Parathyroid adenoma (tissue), 2 donors: ENCODE measurements at regions not wholly inside any gene's neighbourhood (a gene's known extent, or its start where the extent isn't known, plus 50 kb on each side); places are given as distances from the start of the nearest gene placed in this dataset.

ENCODE experiments used
- H2AFZ ChIP-seq: fragments of 300-600 bp; sonication (generic); one replicate; pipeline ENCODE4 v1.7.0; 2017; ENCODE audit warnings: antibody characterized with exemption, mild to moderate bottlenecking
- H3K27ac ChIP-seq: fragments of 300-600 bp; sonication (generic); one replicate; pipeline ENCODE4 v1.7.0; 2017
- H3K27me3 ChIP-seq: fragments of 300-600 bp; sonication (generic); one replicate; pipeline ENCODE4 v1.7.0; 2017; ENCODE audit warnings: low read length; ENCODE audit not compliant: control insufficient read depth, insufficient read depth
- H3K36me3 ChIP-seq: fragments of 300-600 bp; sonication (generic); one replicate; pipeline ENCODE4 v1.7.0; 2017; ENCODE audit warnings: low read length; ENCODE audit not compliant: control insufficient read depth, insufficient read depth
- H3K4me1 ChIP-seq: fragments of 300-600 bp; sonication (generic); one replicate; pipeline ENCODE4 v1.7.0; 2017; ENCODE audit warnings: control low read depth
- H3K4me2 ChIP-seq: fragments of 300-600 bp; sonication (generic); one replicate; pipeline ENCODE4 v1.7.0; 2017; ENCODE audit warnings: low read length
- H3K4me3 ChIP-seq: fragments of 300-600 bp; sonication (generic); one replicate; pipeline ENCODE4 v1.7.0; 2017; ENCODE audit warnings: low read depth, low read length
- H3K79me2 ChIP-seq: fragments of 300-600 bp; sonication (generic); one replicate; pipeline ENCODE4 v1.7.0; 2017; ENCODE audit warnings: control low read depth
- H3K9ac ChIP-seq: fragments of 300-600 bp; sonication (generic); one replicate; pipeline ENCODE4 v1.7.0; 2017; ENCODE audit warnings: mild to moderate bottlenecking
- H3K9me3 ChIP-seq: fragments of 300-600 bp; sonication (generic); one replicate; pipeline ENCODE4 v1.7.0; 2017; ENCODE audit warnings: low read length; ENCODE audit not compliant: control insufficient read depth
- CTCF ChIP-seq: fragments of 300-600 bp; sonication (generic); IDR thresholded peaks from one replicate; pipeline ENCODE4 v1.7.0; 2017; ENCODE audit warnings: antibody characterized with exemption, mild to moderate bottlenecking
- donor health status: primary hyperparathyroidism.

- Histone ChIP-seq H3K4me1 (no peaks in the 10 kb centered on the region), H3K79me2 (no peaks in the 10 kb centered on the region), H3K9me3 (no peaks in the 10 kb centered on the region), H3K9ac (no peak overlapping the region), H3K27ac (no peak overlapping the region), H2AFZ (no peak overlapping the region), H3K4me2 (no peak overlapping the region), H3K36me3 (no peaks in the 10 kb centered on the region), H3K4me3 (no peak overlapping the region), H3K27me3 (no peaks in the 10 kb centered on the region)
- no peak for TF ChIP-seq CTCF
Measured at GRCh38 chr1:194347200-194347599, 1160.8 kb upstream of the B3GALT2 start.

GRCh38 chr1:194342484-194343262, 1156.3 kb upstream of the B3GALT2 start:
- H3K9me3 ChIP-seq = no peaks in the 10 kb centered on the region
- H3K9ac ChIP-seq = no peak overlapping the region
- H3K4me1 ChIP-seq = no peaks in the 10 kb centered on the region
- no peaks in the 10 kb centered on the region for H3K79me2 ChIP-seq
- TF ChIP-seq CTCF = no peak
- no peak overlapping the region for H2AFZ ChIP-seq
- no peaks in the 10 kb centered on the region for H3K36me3 ChIP-seq
- H3K27me3 ChIP-seq = no peaks in the 10 kb centered on the region
- no peak overlapping the region for H3K27ac ChIP-seq
- no peak overlapping the region for H3K4me3 ChIP-seq
- H3K4me2 ChIP-seq = no peak overlapping the region

GRCh38 chr1:194341587-194341986, 1155.2 kb upstream of the B3GALT2 start:
- no peak overlapping the region for H3K4me2 ChIP-seq
- no peaks in the 10 kb centered on the region for H3K79me2 ChIP-seq
- no peaks in the 10 kb centered on the region for H3K36me3 ChIP-seq
- no peak overlapping the region for H3K9ac ChIP-seq
- H3K27me3 ChIP-seq = no peaks in the 10 kb centered on the region
- no peak overlapping the region for H2AFZ ChIP-seq
- no peak overlapping the region for H3K4me3 ChIP-seq
- no peaks in the 10 kb centered on the region for H3K4me1 ChIP-seq
- H3K27ac ChIP-seq = no peak overlapping the region
- no peaks in the 10 kb centered on the region for H3K9me3 ChIP-seq
- TF ChIP-seq CTCF = no peak

- Histone ChIP-seq H3K27me3 (no peaks in the 10 kb centered on the region), H3K9me3 (no peaks in the 10 kb centered on the region), H3K9ac (no peak overlapping the region), H3K79me2 (no peaks in the 10 kb centered on the region), H3K4me2 (no peak overlapping the region), H3K4me3 (no peak overlapping the region), H3K36me3 (no peaks in the 10 kb centered on the region), H3K27ac (no peak overlapping the region), H3K4me1 (no peaks in the 10 kb centered on the region), H2AFZ (no peak overlapping the region)
- TF ChIP-seq CTCF = no peak
Measured at GRCh38 chr1:194339471-194339870, 1153.1 kb upstream of the B3GALT2 start.
